Cardiac muscle cell (in vitro differentiated cells and primary cell): ENCODE measurements at regions not wholly inside any gene's neighbourhood (a gene's known extent, or its start where the extent isn't known, plus 50 kb on each side); places are given as distances from the start of the nearest gene placed in this dataset.

ENCODE experiments used
- DNase-seq, 2 donors: peaks; one replicate each; pipeline versions ENCODE4 v3.0.0 to v3.0.0-alpha.2; 2010 to 2017; ENCODE audit warnings: low read depth in 1 of 2, low spot score in 1 of 2
- H3K27ac ChIP-seq: fragments of 200-600 bp; sonication (generic); 2 replicates; pipeline ENCODE4 v1.5.1; 2016
- H3K27me3 ChIP-seq: fragments of 200-600 bp; sonication (generic); 2 replicates; pipeline ENCODE4 v1.6.0; 2016; ENCODE audit warnings: control low read depth
- H3K36me3 ChIP-seq: fragments of 200-600 bp; sonication (generic); 2 replicates; pipeline ENCODE4 v1.5.1; 2016; ENCODE audit warnings: control low read depth
- H3K4me1 ChIP-seq: fragments of 200-600 bp; sonication (generic); 2 replicates; pipeline ENCODE4 v1.8.1; 2017; ENCODE audit warnings: low read depth, mild to moderate bottlenecking, mixed run types
- H3K4me3 ChIP-seq: fragments of 200-600 bp; sonication (generic); 2 replicates; pipeline ENCODE4 v1.5.1; 2016; ENCODE audit warnings: mild to moderate bottlenecking
- H3K9me3 ChIP-seq: fragments of 200-600 bp; sonication (generic); 2 replicates; pipeline ENCODE4 v1.5.1; 2017; ENCODE audit warnings: low read depth, mild to moderate bottlenecking, control low read depth
- CTCF ChIP-seq: IDR thresholded peaks from 2 replicates; pipeline ENCODE4 v1.5.1; 2012; ENCODE audit warnings: low read depth, mild to moderate bottlenecking, low read length

GRCh38 chr12:107405436-107405835 lies 280.2 kb upstream of the PWP1 start:
- Histone ChIP-seq H3K27me3 (no peaks in the 10 kb centered on the region), H3K9me3 (no peaks in the 10 kb centered on the region), H3K36me3 (no peaks in the 10 kb centered on the region), H3K4me1 (no peaks in the 10 kb centered on the region), H3K4me3 (no peak overlapping the region), H3K27ac (no peak overlapping the region)
- no peak for TF ChIP-seq CTCF
- DNase-seq: no peak

GRCh38 chr12:107406932-107407331 lies 278.7 kb upstream of the PWP1 start:
- no peaks in the 10 kb centered on the region for H3K27me3 ChIP-seq
- H3K27ac ChIP-seq: no peak overlapping the region
- DNase-seq: no peak
- no peaks in the 10 kb centered on the region for H3K9me3 ChIP-seq
- H3K36me3 ChIP-seq: no peaks in the 10 kb centered on the region
- TF ChIP-seq CTCF: no peak
- H3K4me3 ChIP-seq: no peak overlapping the region
- no peaks in the 10 kb centered on the region for H3K4me1 ChIP-seq

- H3K4me1 ChIP-seq: no peaks in the 10 kb centered on the region
- no peaks in the 10 kb centered on the region for H3K9me3 ChIP-seq
- no peak for TF ChIP-seq CTCF
- H3K4me3 ChIP-seq: no peak overlapping the region
- no peak for DNase-seq
- H3K27ac ChIP-seq: no peak overlapping the region
- no peaks in the 10 kb centered on the region for H3K27me3 ChIP-seq
- H3K36me3 ChIP-seq: no peaks in the 10 kb centered on the region
Measured at GRCh38 chr12:107411792-107412535, 273.6 kb upstream of the PWP1 start.

- no peaks in the 10 kb centered on the region for H3K9me3 ChIP-seq
- no peak for TF ChIP-seq CTCF
- H3K4me1 ChIP-seq: no peaks in the 10 kb centered on the region
- no peaks in the 10 kb centered on the region for H3K27me3 ChIP-seq
- H3K36me3 ChIP-seq: no peaks in the 10 kb centered on the region
- H3K27ac ChIP-seq: no peak overlapping the region
- H3K4me3 ChIP-seq: no peak overlapping the region
- no peak for DNase-seq
Measured at GRCh38 chr12:107415071-107415470, 270.5 kb upstream of the PWP1 start.

GRCh38 chr12:107415834-107416233 lies 269.8 kb upstream of the PWP1 start:
- no peak for TF ChIP-seq CTCF
- H3K4me3 ChIP-seq: no peak overlapping the region
- H3K27ac ChIP-seq: no peak overlapping the region
- H3K27me3 ChIP-seq: no peaks in the 10 kb centered on the region
- no peaks in the 10 kb centered on the region for H3K4me1 ChIP-seq
- no peak for DNase-seq
- no peaks in the 10 kb centered on the region for H3K9me3 ChIP-seq
- no peaks in the 10 kb centered on the region for H3K36me3 ChIP-seq
